Lower leg skin (tissue), 3 donors: ENCODE measurements at regions not wholly inside any gene's neighbourhood (a gene's known extent, or its start where the extent isn't known, plus 50 kb on each side); places are given as distances from the start of the nearest gene placed in this dataset.

Source experiments
- CTCF ChIP-seq, 3 donors: fragments of 450-650 bp; IDR thresholded peaks; one replicate each; pipeline ENCODE4 v1.5.1; 2016; ENCODE audit warnings: antibody characterized with exemption in 3 of 3, mild to moderate bottlenecking in 3 of 3, moderate library complexity in 2 of 3
- POLR2A ChIP-seq, 2 donors: fragments of 450-650 bp; IDR thresholded peaks; one replicate each; pipeline ENCODE4 v1.6.1; 2016 to 2017; ENCODE audit warnings: antibody characterized with exemption in 2 of 2, mild to moderate bottlenecking in 1 of 2, moderate library complexity in 1 of 2

GRCh38 chr7:131267631-131268030 lies 60.0 kb upstream of the MKLN1 start:
- TF ChIP-seq CTCF (IDR thresholded peaks at IDR 0.05) (no peak), POLR2A (IDR thresholded peaks at IDR 0.05) (no peak)
